ENCODE measurements at regions not wholly inside any gene's neighbourhood (a gene's known extent, or its start where the extent isn't known, plus 50 kb on each side); places are given as distances from the start of the nearest gene placed in this dataset.
"Not testable (repeated sequence)": the region's sequence is repeated elsewhere in the genome, so short reads cannot be mapped to it uniquely, and the experiment has no call there.

DNA sequence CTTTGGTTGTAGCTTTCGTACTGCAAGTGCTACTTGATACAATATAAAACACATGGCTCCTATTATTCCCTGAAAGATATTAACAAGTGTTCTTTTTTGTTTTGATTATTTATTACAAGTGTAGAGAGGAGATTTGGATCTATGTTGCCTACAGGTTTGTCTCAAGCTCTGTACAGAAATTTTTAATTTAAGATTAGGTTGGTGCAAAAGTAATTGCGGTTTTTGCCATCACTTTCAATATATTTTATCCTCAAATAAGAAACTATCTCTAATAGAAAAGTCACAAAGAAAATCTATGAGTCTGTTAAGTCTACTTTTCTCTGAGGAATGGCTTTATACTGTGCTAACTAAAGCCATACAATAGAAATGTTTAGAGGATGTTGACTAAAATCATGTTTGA lies 1086.1 kb downstream of the GRM8 start:
- DNase-seq: no peak

DNA sequence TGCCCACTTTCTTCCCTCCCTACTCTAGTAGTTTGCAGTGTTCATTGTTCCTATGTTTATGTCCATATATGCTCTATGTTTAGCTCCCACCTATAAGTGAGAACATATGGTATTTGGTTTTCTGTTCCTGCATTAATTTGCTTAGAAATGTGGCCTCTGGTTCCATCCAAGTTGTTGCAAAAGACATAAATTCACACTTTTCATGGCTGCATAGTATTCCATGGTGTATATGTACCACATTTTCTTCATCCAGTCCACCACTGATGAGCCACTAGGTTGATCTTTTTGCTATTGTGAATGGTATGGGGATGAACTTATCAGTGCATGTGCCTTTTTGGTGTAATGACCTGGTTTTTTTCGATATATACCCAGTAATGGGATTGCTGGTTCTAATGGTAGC lies 1089.1 kb downstream of the GRM8 start:
- no peak for DNase-seq

DNA sequence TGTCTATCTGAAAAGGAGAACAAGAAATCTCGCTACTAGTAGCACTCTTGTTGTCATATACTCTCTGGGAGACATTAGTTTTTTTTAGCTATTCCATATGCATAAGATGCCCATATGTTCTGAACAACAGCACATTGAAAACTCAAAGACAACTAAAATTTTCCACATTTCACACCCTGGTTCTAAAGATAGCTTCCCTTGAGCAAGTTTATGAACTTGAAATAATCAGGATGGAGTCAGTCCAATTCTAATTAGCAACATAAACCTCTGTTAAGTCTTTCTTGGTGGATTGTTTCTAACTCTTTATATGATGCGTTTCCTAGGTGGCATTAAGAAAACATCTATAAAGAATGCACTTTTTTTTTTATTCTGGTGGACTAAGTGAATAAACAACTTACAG lies 1095.3 kb downstream of the GRM8 start:
- DNase-seq: no peak

DNA sequence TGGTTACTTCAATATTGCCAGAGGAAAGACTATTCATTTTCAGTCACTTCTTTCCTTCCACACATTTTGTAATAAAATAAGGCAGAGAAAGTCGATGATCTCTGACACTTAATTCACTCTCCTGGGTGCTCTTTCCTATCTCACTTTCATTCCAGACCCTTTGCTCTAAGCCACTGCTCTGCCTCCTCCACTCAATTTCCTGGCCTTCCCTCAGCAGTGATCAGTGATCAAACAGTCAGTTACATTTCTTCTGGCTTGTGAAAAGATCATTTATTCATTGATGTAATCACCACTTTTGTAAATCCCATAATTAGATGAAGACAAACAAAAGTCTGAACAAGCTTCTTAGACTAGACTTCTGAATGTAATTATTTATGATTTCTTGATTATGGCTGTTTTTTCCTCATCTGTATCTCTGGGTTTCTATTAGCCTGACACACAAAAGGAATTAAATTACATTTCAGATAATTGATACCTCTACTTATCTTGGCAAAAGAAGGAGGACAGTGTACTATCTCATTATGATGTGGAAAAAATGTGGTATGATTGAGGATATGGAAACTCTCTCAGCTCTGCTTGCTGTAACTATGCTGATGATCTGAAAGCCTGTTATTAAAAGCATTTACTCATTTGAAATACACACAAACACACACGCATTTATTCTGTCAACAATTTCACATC lies 1102.3 kb downstream of the GRM8 start:
- DNase-seq: no peak

DNA sequence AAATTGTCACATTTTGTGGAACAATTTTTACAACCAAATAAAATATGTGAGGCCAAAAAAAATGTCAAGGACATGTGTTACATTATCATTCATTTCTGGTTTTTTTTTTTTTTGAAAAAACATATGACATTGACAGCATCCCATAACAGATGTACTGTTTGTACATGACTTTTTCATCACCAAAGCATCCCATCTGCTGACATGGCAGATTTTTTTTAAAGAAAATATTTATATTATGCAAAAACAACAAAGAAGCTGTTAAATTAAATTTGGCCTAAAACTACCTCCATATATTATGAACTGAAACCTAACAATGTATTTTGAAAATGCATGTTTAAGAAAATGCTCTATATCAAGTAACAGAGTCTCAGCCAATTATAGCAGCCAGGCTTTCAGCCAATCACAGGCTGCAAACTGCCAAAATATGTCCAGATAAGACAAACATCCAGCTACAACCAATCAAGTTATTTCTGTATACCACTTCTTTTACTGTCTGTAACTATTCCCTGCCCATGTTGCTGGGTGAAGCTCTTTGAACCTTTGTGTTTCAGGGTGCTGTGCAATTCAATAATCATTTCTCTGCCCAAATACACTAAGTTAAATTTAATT lies 1111.8 kb downstream of the GRM8 start:
- DNase-seq: no peak

DNA sequence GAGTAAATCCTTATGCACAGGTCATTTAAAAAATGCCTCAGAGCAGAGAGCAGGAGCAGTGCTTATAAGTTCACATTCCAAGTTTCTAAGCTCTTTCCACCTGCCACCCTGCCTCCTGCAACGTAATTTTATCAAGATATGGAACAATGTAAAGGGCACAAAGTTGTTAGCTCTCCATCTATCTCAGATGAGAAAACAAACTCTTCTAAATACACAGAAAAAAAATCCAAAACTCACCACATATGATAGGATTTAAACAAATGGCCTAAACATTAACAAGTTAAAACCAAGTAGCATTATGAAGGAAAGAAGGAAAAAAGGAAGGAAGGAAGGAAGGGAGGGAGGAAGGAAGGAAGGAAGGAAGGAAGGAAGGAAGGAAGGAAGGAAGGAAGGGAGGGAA lies 1132.8 kb downstream of the GRM8 start:
- DNase-seq: no peak

DNA sequence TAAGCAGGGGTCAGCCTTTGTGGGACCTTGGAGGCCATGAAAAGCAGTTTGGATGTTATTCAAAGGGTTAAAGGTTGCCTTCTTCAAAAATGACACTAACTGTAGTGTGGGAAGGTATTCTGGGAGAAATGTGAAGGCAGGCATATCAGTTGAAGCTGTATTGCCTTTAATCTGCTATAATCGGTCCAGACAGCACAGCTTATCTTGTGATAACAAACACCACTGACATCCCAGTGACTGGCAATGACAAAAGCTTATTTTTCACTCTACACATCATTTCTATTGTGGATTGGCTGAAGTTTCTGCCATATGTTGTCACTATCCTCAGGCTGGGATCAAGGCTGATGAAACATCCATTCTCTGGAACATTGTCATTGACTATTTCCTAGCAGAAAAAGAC lies 1149.2 kb downstream of the GRM8 start:
- no peak for DNase-seq

DNA sequence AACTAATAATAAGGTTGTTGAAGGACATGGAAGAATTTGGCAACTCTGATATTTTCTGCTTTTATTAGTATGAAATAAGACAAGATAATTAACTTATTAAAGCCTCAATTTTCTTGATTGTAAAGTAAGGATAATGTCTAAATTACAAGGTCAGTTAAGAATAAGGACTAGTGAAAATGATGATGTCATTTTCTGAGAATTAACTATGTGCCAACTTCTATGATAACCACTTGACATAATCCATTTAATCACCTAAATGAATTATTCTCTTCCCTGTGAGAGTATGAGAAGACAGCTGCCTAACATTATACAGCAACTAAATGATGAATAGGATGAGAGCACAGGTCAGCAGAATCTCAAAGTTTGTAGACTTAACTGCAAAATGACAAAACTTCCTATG lies 1153.4 kb upstream of the POT1 start:
- no peak for DNase-seq

DNA sequence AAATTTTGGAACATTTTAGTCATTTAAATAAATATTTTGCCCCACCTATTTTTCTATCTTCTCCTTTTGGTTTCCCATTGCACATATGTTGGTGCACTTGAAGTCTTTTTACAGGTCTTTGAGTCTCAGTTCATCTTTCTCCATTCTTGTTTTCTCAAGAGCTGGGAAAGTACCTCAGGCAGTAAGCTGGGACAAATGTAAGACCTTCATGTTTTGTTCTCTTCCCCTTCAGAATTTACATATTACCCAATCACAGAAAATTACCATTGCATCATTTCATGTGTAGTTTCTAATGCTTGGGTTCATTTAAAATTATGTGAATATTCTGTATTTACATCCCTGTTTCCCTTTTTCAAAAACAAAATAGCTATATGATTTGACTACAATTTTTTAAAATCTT lies 1150.0 kb upstream of the POT1 start:
- DNase-seq: no peak

DNA sequence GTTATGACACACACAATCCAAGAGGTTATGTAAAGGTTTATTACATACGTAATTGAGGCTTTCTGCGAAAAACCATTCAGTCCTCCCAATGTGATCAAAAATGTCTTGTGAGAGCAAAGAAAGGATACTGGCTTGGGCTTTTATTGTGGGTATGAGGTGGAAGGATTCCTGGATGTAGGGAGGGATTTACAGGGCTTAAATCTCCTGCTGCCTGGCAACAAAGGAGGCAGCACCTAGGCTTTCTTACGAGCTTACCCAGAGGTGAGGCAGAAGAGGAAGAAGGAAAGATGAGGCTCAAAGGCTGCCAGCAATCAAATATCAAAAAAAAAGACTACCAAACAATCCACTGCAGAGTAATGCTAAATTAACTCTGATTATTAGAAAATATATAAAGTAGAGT lies 1149.5 kb upstream of the POT1 start:
- DNase-seq: no peak

DNA sequence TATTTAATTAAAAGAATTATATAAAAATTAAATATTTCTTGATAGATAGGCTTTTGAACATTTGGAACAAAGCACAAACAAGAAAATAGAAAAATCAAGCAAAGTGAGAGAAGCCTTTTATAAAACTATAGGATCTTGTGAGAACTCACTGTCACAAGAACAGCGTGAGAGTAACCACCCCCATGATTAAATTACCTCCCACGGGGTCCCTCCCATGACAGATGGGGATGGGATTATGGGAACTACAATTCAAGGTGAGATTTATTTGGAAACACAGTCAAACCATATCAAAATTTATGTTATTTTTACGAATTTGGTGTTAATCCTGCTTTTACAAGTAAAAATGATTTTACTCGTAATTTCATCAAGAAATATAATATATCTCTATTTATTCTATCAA lies 1136.1 kb upstream of the POT1 start:
- DNase-seq: no peak

DNA sequence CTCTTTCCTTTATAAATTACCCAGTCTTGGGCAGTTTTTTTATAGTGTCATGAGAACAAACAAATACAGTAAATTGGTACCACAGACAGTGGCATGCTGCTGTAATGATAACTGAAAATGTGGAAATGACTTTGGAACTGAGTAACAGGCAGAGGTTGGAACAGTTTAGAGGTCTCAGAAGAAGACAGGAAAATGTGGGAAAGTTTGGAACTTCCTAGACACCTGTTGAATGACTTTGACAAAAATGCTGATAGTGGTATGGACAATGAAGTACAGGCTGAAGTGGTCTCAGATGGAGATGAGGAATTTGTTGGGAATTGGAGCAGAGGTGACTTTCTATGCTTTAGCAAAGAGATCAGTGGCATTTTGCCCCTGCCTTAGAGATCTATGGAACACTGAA lies 1128.4 kb upstream of the POT1 start:
- no peak for DNase-seq

DNA sequence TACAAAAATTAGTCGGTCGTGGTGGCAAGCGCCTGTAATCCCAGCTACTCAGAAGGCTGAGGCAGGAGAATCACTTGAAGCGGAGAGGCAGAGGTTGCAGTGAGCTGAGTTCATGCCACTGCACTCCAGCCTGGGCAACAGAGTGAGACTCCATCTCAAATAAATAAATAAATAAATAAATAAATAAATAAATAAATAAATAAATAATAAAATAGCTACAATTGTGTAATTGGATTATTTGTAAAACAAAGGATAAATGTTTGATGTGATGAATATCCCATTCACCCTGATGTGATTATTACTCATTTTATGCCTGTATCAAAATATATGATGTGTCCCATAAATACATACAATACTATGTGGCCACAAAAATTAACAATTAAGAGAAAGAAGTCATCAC lies 1127.0 kb upstream of the POT1 start:
- not testable (repeated sequence) for DNase-seq

DNA sequence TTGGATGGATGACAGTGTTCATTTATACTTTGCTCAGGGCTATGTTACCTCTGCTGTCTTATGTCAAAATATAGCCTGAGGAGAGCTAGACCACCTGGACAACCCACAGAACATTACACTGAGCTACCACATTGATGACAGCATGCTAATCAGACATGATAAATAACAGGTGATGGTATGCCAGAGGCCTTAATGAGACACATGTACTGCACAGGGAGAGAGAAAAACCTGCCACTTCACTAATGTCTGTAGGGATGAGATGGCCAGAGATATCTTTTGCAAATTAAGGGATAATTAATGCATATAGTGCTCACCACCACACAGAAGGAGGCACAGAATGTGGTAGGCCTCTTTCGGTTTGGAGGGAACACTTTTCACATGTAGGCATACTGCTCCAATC lies 1122.6 kb upstream of the POT1 start:
- DNase-seq: no peak

DNA sequence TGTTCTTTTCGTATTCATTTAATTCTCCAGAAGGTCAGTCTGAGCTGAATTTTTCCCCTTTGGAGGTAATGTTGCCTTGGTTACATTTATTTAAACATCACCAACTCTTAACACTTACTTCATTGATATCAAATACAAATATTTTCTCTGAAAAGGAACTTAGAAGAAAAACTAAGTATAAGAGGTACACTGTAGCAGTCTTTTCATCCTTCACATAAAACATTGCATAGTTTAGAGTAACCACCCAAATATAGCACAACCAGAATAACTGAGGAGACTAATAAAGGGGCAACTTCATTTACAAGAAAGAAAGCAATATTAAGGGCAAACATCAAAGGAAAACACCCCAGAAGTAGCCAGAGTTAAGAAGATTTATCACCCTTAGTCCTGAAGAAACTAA lies 1115.0 kb upstream of the POT1 start:
- DNase-seq: no peak

DNA sequence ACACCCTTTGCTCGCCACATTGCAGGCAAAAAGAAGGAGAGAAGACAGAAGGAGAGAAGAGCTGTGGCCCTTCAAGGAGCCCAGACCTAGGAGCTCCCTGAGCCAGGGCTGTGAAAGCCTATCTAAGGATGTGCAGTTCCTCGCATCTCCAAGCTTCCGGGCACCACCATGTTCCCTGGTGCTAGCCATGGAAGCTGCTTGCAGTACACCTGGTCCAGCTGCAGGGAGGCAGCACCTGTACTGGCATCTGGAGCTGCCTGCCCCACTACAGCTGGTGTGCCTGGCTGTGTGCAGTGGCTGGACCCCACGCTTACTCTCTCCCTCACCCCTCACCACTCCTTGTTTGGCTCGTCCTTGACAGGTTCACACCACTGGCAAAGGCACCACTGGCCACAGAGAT lies 1111.8 kb upstream of the POT1 start:
- no peak for DNase-seq

DNA sequence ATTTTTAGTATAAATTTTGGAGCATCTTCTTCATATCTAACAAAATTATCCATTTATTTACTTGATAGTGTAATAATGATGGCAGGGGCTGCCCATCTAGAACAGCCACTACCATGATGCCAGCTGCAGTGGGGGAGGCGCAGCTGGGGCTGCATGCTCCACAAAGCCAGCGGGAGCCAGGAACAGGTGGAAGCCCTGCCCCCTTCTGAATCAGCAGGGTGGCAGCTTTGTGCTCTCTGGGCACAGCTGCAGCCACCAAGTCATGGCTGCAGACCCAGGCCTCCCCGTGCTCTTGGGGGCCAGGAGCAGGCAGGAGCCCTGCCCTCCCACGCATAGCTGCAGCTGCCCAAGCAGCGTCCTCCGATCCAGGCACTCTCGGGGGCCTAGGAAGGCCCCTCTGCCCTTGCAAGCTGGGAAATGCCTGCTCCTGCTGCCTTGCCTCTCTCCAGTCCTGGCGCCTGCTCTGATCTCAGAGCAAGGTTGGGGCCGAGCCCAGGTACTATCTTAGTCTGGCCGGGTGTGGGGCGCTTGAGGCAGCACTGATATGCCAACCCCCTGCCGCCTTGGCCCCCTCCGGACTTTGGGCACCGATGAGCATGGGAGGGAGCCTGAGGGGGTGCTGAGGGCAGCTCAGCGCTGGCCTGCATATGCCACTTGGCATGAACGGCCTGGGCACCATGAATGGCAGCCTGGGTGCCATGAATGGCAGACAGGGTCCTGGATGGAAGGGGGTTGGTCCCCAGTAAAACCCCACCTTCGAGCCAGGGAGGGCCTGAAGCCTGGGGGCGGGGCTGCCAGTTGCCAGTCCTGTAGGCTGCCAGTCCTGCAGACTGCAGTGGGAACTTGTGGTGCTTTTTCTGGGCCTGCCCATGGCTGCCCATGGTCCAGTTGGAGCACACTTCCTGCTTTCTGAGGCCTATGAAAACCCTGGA lies 1110.8 kb upstream of the POT1 start:
- no peak for DNase-seq

DNA sequence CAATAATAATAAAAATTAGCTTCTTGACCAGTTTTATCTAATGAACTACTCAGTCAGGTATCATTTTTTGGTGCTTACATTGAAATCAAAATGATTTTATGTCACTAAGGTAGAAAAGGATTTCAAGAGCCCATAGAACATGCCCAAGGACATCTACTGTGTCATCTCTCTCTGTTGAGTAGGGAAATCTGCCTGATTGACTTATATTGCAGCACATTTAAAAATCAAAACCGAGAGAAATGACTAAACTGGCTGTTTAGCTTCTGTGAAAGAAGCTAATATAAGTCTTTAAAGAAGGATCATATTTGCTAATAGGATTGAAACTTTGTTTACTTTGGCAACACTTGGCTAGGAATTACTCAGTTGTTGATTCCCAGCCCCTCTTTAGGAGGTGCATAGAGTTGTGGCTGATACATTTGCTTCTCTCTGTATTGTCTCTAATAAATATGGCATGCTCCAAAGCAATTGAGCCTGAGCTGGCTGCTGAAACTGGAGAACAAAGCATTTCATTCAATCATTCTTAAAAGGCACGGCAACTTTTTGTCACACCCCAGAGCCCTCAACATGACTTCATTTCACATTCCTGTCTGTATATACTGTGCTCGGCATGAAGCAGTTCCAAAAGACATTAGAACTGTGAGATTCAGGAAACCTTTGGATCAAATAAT lies 1096.9 kb upstream of the POT1 start:
- peak; percentile 37 for DNase-seq

DNA sequence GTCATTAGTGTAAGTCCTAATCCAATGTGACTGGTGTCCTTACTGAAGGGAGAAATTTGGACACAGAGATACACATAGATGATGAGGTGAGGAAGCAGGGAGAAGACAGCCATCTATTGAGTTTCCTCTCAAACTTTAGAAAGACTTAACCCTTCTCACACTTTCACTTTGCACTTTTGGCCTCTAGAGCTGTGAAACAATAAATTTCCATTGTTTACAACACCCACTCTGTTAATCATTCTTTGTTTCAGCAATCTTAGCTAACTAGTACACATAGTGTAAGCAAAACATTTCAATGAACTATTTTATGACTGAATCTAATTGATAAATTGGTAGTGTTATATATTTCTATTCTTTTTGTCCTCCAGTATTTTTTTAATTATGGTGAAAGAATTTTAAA lies 1092.8 kb upstream of the POT1 start:
- DNase-seq: no peak

DNA sequence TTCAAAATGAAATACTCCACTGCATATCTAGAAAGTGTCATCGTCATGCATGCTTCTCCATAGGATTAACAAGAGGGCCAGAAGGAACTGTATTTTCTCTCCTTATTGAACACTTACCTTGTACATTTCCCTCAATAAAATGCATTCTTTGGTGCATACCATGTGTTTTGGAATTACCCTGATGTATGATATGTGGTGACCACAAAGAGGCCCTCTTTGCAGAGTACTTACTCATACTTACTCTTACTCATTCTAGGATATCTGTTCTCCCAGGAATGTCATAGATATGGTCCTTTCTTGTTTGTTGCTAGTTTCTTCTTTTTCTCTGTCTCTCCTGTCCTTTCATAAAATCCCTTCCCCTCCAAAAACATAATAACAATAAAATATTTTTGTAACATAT lies 1087.1 kb upstream of the POT1 start:
- DNase-seq: no peak

DNA sequence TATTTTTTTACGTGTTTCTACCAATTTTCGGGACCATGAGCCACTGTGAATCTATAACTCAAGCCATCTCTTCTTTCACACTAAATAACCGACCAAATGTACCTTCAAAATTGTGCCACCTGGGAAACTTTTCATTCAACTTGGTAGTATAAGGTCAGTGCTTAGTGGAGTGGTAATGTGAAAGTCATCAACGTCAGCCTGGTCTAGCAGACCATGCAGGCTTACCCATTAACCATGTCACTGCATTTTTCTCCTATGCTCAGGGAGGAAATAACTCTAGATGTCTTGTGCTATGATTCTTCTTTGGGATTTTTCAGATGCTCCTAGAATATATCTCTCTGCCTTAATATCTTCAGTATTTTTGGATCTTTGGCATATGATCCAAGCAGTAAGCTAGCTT lies 1075.4 kb upstream of the POT1 start:
- DNase-seq: no peak

DNA sequence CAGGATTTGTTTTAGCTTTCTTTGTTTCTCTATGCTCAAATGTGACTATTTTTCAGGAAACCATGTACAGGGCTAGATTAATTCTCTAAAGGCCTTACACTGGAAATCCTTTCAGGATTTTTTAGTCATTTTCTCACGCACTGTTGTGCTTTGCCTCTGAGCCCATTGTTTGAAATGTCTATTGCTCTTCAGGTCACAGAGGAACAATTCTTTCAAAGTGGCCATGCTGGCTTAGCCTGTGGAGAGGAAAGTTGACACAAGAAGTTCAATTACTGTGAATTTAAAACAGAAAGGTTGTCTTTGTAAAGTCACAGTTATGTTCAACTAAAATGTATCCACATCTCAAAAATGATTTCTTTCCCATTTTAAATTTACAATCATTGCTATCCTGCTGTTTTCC lies 1071.7 kb upstream of the POT1 start:
- no peak for DNase-seq

DNA sequence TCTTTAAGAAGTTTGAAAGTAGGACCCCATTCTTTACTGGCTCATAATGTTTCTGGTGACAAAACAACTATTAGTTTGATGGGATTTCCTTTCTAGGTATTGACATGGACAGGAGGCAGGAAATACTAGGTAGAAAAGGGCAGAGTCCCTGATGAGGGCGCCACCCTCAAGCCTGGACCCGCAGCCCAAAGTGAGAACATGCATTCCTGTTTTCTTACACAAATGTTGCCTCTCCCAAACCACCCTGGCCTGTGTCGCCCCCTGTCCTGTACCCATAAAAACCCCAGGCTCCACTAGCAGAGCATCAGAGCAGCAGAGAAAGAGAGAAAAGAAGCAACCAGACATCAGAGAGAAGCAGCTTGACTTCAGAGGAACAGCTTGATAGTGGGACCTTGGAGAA lies 1055.2 kb upstream of the POT1 start:
- no peak for DNase-seq

DNA sequence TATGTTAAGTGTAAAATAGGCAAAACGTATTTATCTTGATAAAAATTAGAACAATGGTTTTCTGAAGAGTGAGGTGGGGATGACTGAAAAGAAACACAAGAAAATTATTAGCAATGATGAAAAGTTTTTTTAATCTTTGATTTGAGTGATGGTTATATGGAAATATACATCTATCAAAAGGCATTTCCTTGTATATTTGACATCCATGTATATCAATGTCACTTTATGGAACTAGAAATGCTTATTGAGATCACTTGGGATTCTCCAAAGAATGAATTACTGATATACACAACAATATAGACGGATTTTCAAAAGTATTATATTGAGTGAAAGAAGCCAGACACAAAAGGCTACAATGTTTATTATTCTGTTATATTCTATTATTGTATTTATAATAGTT lies 1042.0 kb upstream of the POT1 start:
- DNase-seq: no peak

Data from retina (tissue), 1 donor.